Embryonic facial prominence (tissue), 1 donor: ENCODE measurements at regions not wholly inside any gene's neighbourhood (a gene's known extent, or its start where the extent isn't known, plus 50 kb on each side); places are given as distances from the start of the nearest gene placed in this dataset.

ENCODE experiments used
- DNase-seq: peaks from one replicate; pipeline ENCODE4 v3.0.0-alpha.2; 2016; ENCODE audit errors: extremely low spot score

- no peak for DNase-seq
Observed at GRCh38 chr5:173829826-173830225, 58.3 kb upstream of the CPEB4 start.

DNA sequence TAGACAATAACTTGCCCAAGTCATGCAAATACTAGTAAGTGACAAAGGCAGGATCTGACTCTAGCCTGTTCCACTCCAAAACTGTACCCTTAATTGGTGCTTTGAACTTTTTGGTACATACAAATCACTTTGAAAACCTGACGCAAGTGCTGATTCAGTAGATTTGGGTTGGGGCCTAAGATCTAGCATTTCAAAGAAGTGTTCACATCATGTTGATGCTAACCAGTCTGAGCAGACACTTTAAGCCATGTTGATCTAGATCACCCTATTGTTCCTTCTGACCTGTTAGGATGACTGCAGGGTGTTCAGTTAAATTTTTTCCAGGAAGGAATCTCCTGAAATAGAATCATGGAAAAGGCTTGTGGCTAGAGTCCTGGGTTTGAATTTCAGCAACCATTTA is 57.7 kb upstream of the CPEB4 start:
- no peak for DNase-seq

DNA sequence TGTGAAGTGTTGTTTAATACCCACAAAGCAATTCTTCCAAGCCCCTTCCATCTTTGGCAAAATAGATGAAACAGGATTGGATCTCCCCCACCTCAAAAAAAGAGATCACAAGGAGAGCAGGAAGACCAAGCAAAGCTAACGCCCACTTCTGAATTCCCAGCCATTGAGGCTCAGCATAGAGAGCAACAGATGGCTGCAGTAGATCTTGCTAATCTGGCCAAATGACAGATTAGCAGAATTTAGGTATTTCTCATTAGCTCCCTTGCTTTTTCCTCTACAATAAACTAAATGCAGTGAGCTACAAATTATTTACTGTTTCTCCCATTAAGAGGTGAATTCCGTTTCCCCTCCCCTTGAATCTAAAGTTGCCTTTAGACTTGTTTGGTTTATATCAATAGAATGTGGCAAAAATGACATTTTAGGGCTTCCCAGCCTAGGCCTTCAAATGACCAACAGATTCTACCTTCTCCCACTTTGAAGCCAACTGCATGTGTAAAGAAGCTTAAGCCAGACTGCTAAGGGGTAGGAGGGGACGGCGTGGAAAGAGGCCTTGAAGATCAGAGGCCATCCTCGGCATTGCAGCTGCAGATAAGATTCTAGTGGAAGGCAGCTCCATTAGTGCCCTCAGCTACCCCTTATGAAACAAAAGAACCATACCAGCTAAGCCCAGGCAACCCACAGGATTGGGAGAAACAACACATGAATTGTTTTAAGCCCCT is 56.8 kb upstream of the CPEB4 start:
- no peak for DNase-seq

DNA sequence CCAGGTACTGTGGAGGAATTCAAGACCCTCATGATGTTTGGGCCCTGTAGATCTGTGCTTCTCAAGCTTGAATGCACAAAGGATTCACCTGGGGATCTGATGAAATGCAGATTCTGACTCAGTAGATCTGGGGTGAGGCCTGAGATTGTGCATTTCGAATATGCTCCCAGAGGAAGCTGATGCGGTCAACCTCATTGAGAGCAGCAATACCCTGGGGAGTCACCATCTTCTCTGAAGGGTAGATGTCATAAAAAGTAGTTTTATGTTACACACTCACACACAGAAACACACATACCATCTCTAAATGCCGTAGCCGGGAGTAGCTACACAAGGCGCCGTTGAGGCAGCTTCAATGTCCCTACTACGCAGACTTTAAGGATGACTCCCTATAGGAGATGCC is 55.8 kb upstream of the CPEB4 start:
- DNase-seq = no peak

- peak; percentile 28 for DNase-seq
Observed at GRCh38 chr5:173833196-173833985, 54.8 kb upstream of the CPEB4 start.

- DNase-seq = no peak
Observed at GRCh38 chr5:173834071-173834771, 53.9 kb upstream of the CPEB4 start.

DNA sequence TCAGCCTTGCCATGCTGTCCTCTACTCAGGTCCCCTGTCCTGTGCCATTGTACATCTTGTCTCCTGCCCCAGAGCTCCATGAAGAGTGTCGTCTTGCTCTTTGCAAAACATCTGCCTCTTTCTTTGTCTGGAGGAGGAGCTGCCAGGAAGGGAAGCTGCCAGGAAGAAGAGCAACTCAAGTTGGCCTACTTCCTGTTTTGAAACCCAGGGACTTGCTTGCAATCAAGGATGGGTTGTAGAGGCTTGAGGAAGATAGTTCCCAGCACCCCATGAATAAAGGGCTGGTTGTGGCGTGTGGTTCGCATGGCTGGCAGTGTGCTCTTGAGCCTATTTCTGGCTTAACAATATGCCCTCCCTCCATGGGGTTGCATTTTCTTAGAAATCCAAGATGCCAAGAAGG is 53.0 kb upstream of the CPEB4 start:
- no peak for DNase-seq

DNA sequence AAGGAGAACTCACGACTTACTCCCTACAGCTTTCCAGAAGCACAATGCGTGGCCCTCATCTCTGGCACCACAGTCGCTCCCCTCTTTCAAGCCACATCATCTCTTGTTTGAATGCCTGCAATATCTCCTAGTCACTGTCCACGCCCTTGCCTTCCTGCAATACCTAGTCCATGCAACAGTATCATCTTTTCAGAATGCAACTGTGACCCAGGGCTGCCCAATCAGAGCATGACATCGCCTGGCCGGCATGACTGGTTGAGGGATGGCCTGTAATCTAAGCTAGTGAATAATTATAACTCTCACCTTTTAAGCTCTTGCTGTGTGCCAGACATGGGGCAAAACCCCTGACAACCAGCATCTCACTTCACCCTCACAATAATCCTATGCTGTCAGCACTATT is 52.5 kb upstream of the CPEB4 start:
- no peak for DNase-seq

GRCh38 chr5:173837654-173838053 is 50.5 kb upstream of the CPEB4 start:
- no peak for DNase-seq
